Spleen (tissue), 11 donors: ENCODE measurements at regions not wholly inside any gene's neighbourhood (a gene's known extent, or its start where the extent isn't known, plus 50 kb on each side); places are given as distances from the start of the nearest gene placed in this dataset.

Experiments
- DNase-seq: peaks from one replicate; pipeline ENCODE4 v3.0.0-alpha.2; 2020
- H3K27ac ChIP-seq, 8 donors: fragments of 200-600 bp; sonication (generic) in 7 of 8; 1 replicate in 4 of 8; 2 replicates in 4 of 8; pipeline versions ENCODE4 v1.5.0 to v1.8.0; 2016 to 2021; ENCODE audit warnings: inconsistent platforms in 4 of 8, mild to moderate bottlenecking in 4 of 8, moderate library complexity in 1 of 8
- H3K27me3 ChIP-seq, 7 donors: fragments of 200-600 bp; sonication (generic) in 6 of 7; replicated peaks in 1 of 7; 1 replicate in 4 of 7; 2 replicates in 3 of 7; pipeline versions ENCODE4 v1.5.0 to v1.8.0; 2016 to 2021; ENCODE audit warnings: inconsistent platforms in 3 of 7, mild to moderate bottlenecking in 1 of 7
- H3K36me3 ChIP-seq, 6 donors: fragments of 200-600 bp; sonication (generic) in 5 of 6; 1 replicate in 4 of 6; 2 replicates in 2 of 6; pipeline versions ENCODE4 v1.5.0 to v1.8.0; 2016 to 2021; ENCODE audit warnings: inconsistent platforms in 2 of 6
- H3K4me1 ChIP-seq, 6 donors: fragments of 200-600 bp; sonication (generic) in 5 of 6; 1 replicate in 3 of 6; 2 replicates in 3 of 6; pipeline versions ENCODE4 v1.5.0 to v1.8.0; 2016 to 2021; ENCODE audit warnings: inconsistent platforms in 3 of 6
- H3K4me3 ChIP-seq, 8 donors: fragments of 200-600 bp; sonication (generic) in 7 of 8; 1 replicate in 4 of 8; 2 replicates in 4 of 8; pipeline versions ENCODE4 v1.5.0 to v1.8.0; 2016 to 2021; ENCODE audit warnings: inconsistent platforms in 4 of 8, mild to moderate bottlenecking in 4 of 8, moderate library complexity in 2 of 8
- H3K9me3 ChIP-seq, 8 donors: fragments of 200-600 bp; sonication (generic) in 7 of 8; 1 replicate in 4 of 8; 2 replicates in 4 of 8; pipeline versions ENCODE4 v1.5.0 to v1.8.0; 2016 to 2021; ENCODE audit warnings: inconsistent platforms in 4 of 8
- CTCF ChIP-seq, 11 experiments: fragments of 200-600 bp in 7 of 11; fragments of 450-650 bp in 4 of 11; sonication (generic) in 4 of 11; IDR thresholded peaks in 8 of 11; conservative IDR thresholded peaks in 3 of 11; 1 replicate in 7 of 11; 2 replicates in 4 of 11; pipeline versions ENCODE4 v1.4.0 to v1.8.0; 2016 to 2021; ENCODE audit warnings: antibody characterized with exemption in 11 of 11, inconsistent platforms in 4 of 11, mild to moderate bottlenecking in 1 of 11
- POLR2A ChIP-seq, 3 donors: fragments of 450-650 bp; IDR thresholded peaks; one replicate each; pipeline ENCODE4 v1.5.1; 2017; ENCODE audit warnings: antibody characterized with exemption in 3 of 3, mild to moderate bottlenecking in 1 of 3
- POLR2AphosphoS5 ChIP-seq, 3 donors: sonication (generic); formaldehyde crosslinking; IDR thresholded peaks; one replicate each; pipeline ENCODE4 v1.5.1; 2017; ENCODE audit warnings: antibody characterized with exemption in 3 of 3
- WGBS, 5 donors: extraction: QIAGEN DNeasy Blood & Tissue Kit in 3 of 5; methylation state at CpG; one replicate each; pipeline versions ENCODE4 v1.1.5 to v1.1.7; 2013 to 2018; 5-methylcytosine and 5-hydroxymethylcytosine counted together
- intact Hi-C: fragments of 100-400 bp; cut with DNase I; formaldehyde crosslinking; loops from one replicate; pipeline ENCODE4 v1.15.0; 2023; ENCODE audit warnings: low total_unique reads
- donor health status: healthy with polysubstance abuse.
- donor health status: DM: no; HTN: no; CAD: no; lungs with moderate emphysema.
- donor health status: DM: no; HTN: no; CAD: no.
- donor health status: Bipolar disorder and iron deficiency.
- donor health status: healthy.
- donor health status: DM: no; HTN: no; CAD: no.
- donor health status: DM: yes; HTN: yes; CAD: no.

DNA sequence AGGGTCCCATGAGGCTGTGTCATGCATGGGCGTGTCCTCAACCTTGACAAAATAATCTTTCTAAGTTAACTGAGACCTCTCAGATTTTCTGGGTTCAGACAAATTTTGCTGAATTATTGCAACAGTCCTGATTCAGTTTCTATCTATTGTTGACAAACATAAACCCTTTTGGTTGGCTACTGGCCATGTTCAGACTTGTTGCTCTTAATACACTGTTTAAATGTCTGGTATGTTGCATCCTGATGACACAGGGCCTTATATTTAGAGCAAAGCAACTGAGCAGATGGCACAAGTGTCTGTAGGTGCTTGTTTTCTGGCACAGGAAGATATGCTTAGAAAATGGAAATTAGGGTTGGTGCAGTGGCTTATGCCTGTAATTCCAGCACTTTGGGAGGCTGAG is 456.9 kb upstream of the USP9Y start:
- Histone ChIP-seq H3K9me3 (no peaks in the 10 kb centered on the region), H3K36me3 (no peaks in the 10 kb centered on the region), H3K27ac (no peak overlapping the region), H3K4me1 (no peaks in the 10 kb centered on the region), H3K27me3 (no peaks in the 10 kb centered on the region), H3K4me3 (no peak overlapping the region)
- WGBS, 5 donors: 33 to 58% (median 54%) methylated on average over 1 of the region's 1 CpG; no CpG with 5 or more reads in 2 of the 5 donors
- intact Hi-C loops: no loop called here
- no peak for DNase-seq
- TF ChIP-seq CTCF (IDR thresholded peaks at IDR 0.05 in 8 of 11, conservative IDR thresholded peaks at IDR 0.05 in 3 of 11) (no peak), POLR2AphosphoS5 (IDR thresholded peaks at IDR 0.05) (no peak), POLR2A (IDR thresholded peaks at IDR 0.05) (no peak)

- TF ChIP-seq POLR2AphosphoS5 (IDR thresholded peaks at IDR 0.05): no peak
- no peak for TF ChIP-seq POLR2A (IDR thresholded peaks at IDR 0.05)
- no peak for TF ChIP-seq CTCF (IDR thresholded peaks at IDR 0.05 in 8 of 11, conservative IDR thresholded peaks at IDR 0.05 in 3 of 11)
- no peak for DNase-seq
- intact Hi-C loops: no loop called here
Observed at GRCh38 chrY:12253756-12254155, 447.3 kb upstream of the USP9Y start.

DNA sequence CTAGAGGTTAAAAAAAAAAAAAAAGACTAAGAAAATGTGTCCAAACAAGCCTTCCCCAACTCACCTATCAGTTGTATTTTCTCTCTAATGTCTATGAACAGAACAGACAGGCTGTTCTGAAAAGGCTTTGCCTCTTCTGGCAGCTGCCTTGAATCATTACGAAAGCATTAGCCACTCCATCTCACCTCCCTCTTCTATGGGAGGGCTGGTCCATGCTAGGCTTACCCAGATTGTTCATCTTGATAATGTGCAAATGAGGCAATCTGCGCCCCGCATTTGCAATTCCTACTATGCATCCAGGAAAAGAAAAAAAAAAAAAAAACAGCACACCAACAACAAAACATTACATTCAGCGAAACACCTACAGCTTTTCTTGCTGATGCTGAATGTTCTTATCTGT is 429.9 kb upstream of the USP9Y start:
- Histone ChIP-seq H3K4me1 (no peaks in the 10 kb centered on the region), H3K36me3 (no peaks in the 10 kb centered on the region), H3K9me3 (no peaks in the 10 kb centered on the region), H3K27ac (no peak overlapping the region), H3K4me3 (no peak overlapping the region), H3K27me3 (no peaks in the 10 kb centered on the region)
- intact Hi-C loops: no loop called here
- no peak for TF ChIP-seq CTCF (IDR thresholded peaks at IDR 0.05 in 8 of 11, conservative IDR thresholded peaks at IDR 0.05 in 3 of 11)
- TF ChIP-seq POLR2AphosphoS5 (IDR thresholded peaks at IDR 0.05): no peak
- no peak for TF ChIP-seq POLR2A (IDR thresholded peaks at IDR 0.05)
- DNase-seq: no peak
- 70 to 85% (median 75%) methylated on average over 4 of the region's 4 CpGs; no CpG with 5 or more reads in 2 of the 5 donors for whole genome bisulfite sequencing, 5 donors

More at GRCh38 chrY:12253756-12254155, 447.3 kb upstream of the USP9Y start:
- H3K27me3 ChIP-seq: no peaks in the 10 kb centered on the region
- H3K4me3 ChIP-seq: no peak overlapping the region
- H3K36me3 ChIP-seq: no peaks in the 10 kb centered on the region
- no peaks in the 10 kb centered on the region for H3K9me3 ChIP-seq
- WGBS, 5 donors: 79 to 84% (median 80%) methylated on average over 11 of the region's 11 CpGs; no CpG with 5 or more reads in 2 of the 5 donors
- no peak overlapping the region for H3K27ac ChIP-seq
- no peaks in the 10 kb centered on the region for H3K4me1 ChIP-seq

GRCh38 chrY:12285608-12286007 is 415.4 kb upstream of the USP9Y start:
- intact Hi-C loops: no loop called here
- DNase-seq: no peak

More at GRCh38 chrY:12285608-12286007, 415.4 kb upstream of the USP9Y start:
- no peak overlapping the region for H3K4me3 ChIP-seq
- H3K27ac ChIP-seq: no peak overlapping the region
- no peaks in the 10 kb centered on the region for H3K27me3 ChIP-seq
- no peaks in the 10 kb centered on the region for H3K4me1 ChIP-seq
- H3K9me3 ChIP-seq: no peaks in the 10 kb centered on the region
- H3K36me3 ChIP-seq: no peaks in the 10 kb centered on the region
- no peak for TF ChIP-seq POLR2A (IDR thresholded peaks at IDR 0.05)
- no peak for TF ChIP-seq POLR2AphosphoS5 (IDR thresholded peaks at IDR 0.05)
- TF ChIP-seq CTCF (IDR thresholded peaks at IDR 0.05 in 8 of 11, conservative IDR thresholded peaks at IDR 0.05 in 3 of 11): no peak
- 69 to 78% (median 71%) methylated on average over 4 to 5 of the region's 5 CpGs; no CpG with 5 or more reads in 2 of the 5 donors for WGBS, 5 donors
